ENCODE measurements at regions not wholly inside any gene's neighbourhood (a gene's known extent, or its start where the extent isn't known, plus 50 kb on each side); places are given as distances from the start of the nearest gene placed in this dataset.

GRCh38 chr18:76593843-76594242 lies 98.8 kb upstream of the ZNF516 start (continued):
- TF ChIP-seq EGR1 (IDR thresholded peaks at IDR 0.05; ENCODE audit: borderline replicate concordance, low read depth, low read length): no peak

Data from H1 (cell line).